ENCODE measurements at regions not wholly inside any gene's neighbourhood (a gene's known extent, or its start where the extent isn't known, plus 50 kb on each side); places are given as distances from the start of the nearest gene placed in this dataset.

GRCh38 chr11:98545544-98546175, 475.1 kb upstream of the CNTN5 start (continued):
- TF ChIP-seq CTCF (conservative IDR thresholded peaks at IDR 0.05; ENCODE audit: low read depth in 2 of 2) (no peak), CREB1 (CRISPR knock-in tag; IDR thresholded peaks at IDR 0.05; ENCODE audit: low read depth) (no peak), ETS1 (IDR thresholded peaks at IDR 0.05) (no peak), ZNF114 (CRISPR knock-in tag; IDR thresholded peaks at IDR 0.05) (no peak), REST (IDR thresholded peaks at IDR 0.05; ENCODE audit: unreplicated experiment) (no peak)

- no peak overlapping the region for H3K4me3 Mint-ChIP-seq
- Histone ChIP-seq H3K4me1 (ENCODE audit: insufficient read depth) (no peaks in the 10 kb centered on the region), H4K20me1 (replicated peaks; ENCODE audit: insufficient read depth) (no peaks in the 10 kb centered on the region), H3K27me3 (ENCODE audit: insufficient read depth) (no peaks in the 10 kb centered on the region), H3K4me2 (no peak overlapping the region), H2AFZ (no peak overlapping the region), H3K79me2 (replicated peaks; ENCODE audit: insufficient read depth) (no peaks in the 10 kb centered on the region), H3F3A (replicated peaks; ENCODE audit: low read depth) (no peaks in the 10 kb centered on the region), H3K4me3 (no peak overlapping the region), H3K27ac (ENCODE audit: low read depth) (no peak overlapping the region), H3K9me2 (ENCODE audit: insufficient read depth) (no peaks in the 10 kb centered on the region), H3K36me3 (ENCODE audit: insufficient read depth) (no peaks in the 10 kb centered on the region)
- H3K27me3 Mint-ChIP-seq (ENCODE audit: insufficient read depth, low read depth, poor library complexity) = no peaks in the 10 kb centered on the region
- peaks cover 6% of the 10 kb centered on the region for H3K9me3 Mint-ChIP-seq
- no peaks in the 10 kb centered on the region for H3K4me1 Mint-ChIP-seq
- DNase-seq (ENCODE audit: low spot score) (no peak), ATAC-seq (no peak)
- no peak overlapping the region for H3K27ac Mint-ChIP-seq
- peaks cover 9% of the 10 kb centered on the region; the same call in 1 of the 3 replicates for H3K36me3 Mint-ChIP-seq (ENCODE audit: low read depth)
- TF ChIP-seq ZNF462 (CRISPR knock-in tag; IDR thresholded peaks at IDR 0.05) (no peak), CREB1 (CRISPR knock-in tag; IDR thresholded peaks at IDR 0.05; ENCODE audit: low read depth) (no peak), CTCF (conservative IDR thresholded peaks at IDR 0.05; ENCODE audit: low read depth in 2 of 2) (no peak), JUNB (IDR thresholded peaks at IDR 0.05; ENCODE audit: unreplicated experiment) (no peak), POLR2AphosphoS5 (IDR thresholded peaks at IDR 0.05; ENCODE audit: low read depth) (no peak), NANOG (IDR thresholded peaks at IDR 0.05; ENCODE audit: borderline replicate concordance) (no peak)
These were observed 471.2 kb upstream of the CNTN5 start for GRCh38 chr11:98549571-98549970.

Data from GM23338 (cell line).